Thyroid gland (tissue), 4 donors: ENCODE measurements at regions not wholly inside any gene's neighbourhood (a gene's known extent, or its start where the extent isn't known, plus 50 kb on each side); places are given as distances from the start of the nearest gene placed in this dataset.

Source experiments
- DNase-seq, 2 donors: peaks; one replicate each; pipeline ENCODE4 v3.0.0-alpha.2; 2019
- H3K27ac ChIP-seq, 3 donors: fragments of 200-600 bp; sonication (generic); 1 replicate in 2 of 3; 2 replicates in 1 of 3; pipeline ENCODE4 v1.5.1; 2016 to 2019; ENCODE audit warnings: mild to moderate bottlenecking in 1 of 3, moderate library complexity in 1 of 3
- H3K27me3 ChIP-seq: fragments of 200-600 bp; sonication (generic); one replicate; pipeline ENCODE4 v1.5.1; 2019
- H3K36me3 ChIP-seq, 2 donors: fragments of 200-600 bp; sonication (generic); one replicate each; pipeline ENCODE4 v1.5.1; 2016 to 2019
- H3K4me1 ChIP-seq, 2 donors: fragments of 200-600 bp; sonication (generic); one replicate each; pipeline ENCODE4 v1.5.1; 2017 to 2019
- H3K4me3 ChIP-seq, 3 donors: fragments of 200-600 bp; sonication (generic); replicated peaks in 1 of 3; 1 replicate in 2 of 3; 2 replicates in 1 of 3; pipeline ENCODE4 v1.5.1; 2016; ENCODE audit warnings: mild to moderate bottlenecking in 1 of 3
- H3K9me3 ChIP-seq: fragments of 200-600 bp; sonication (generic); one replicate; pipeline ENCODE4 v1.5.1; 2017
- CTCF ChIP-seq, 6 experiments: fragments of 200-600 bp in 3 of 6; fragments of 450-650 bp in 3 of 6; sonication (generic) in 3 of 6; IDR thresholded peaks; one replicate each; pipeline ENCODE4 v1.5.1; 2016 to 2019; ENCODE audit warnings: antibody characterized with exemption in 6 of 6, mild to moderate bottlenecking in 2 of 6, inconsistent platforms in 1 of 6, moderate library complexity in 1 of 6
- POLR2A ChIP-seq, 2 donors: fragments of 450-650 bp; IDR thresholded peaks; one replicate each; pipeline ENCODE4 v1.6.1; 2017; ENCODE audit warnings: antibody characterized with exemption in 2 of 2, mild to moderate bottlenecking in 2 of 2, moderate library complexity in 1 of 2
- WGBS, 2 donors: methylation state at CpG; one replicate each; pipeline ENCODE4 v1.1.5; 2017; 5-methylcytosine and 5-hydroxymethylcytosine counted together
- intact Hi-C: fragments of 100-400 bp; cut with DNase I; formaldehyde crosslinking; loops from one replicate; pipeline ENCODE4 v1.15.1; 2023

DNA sequence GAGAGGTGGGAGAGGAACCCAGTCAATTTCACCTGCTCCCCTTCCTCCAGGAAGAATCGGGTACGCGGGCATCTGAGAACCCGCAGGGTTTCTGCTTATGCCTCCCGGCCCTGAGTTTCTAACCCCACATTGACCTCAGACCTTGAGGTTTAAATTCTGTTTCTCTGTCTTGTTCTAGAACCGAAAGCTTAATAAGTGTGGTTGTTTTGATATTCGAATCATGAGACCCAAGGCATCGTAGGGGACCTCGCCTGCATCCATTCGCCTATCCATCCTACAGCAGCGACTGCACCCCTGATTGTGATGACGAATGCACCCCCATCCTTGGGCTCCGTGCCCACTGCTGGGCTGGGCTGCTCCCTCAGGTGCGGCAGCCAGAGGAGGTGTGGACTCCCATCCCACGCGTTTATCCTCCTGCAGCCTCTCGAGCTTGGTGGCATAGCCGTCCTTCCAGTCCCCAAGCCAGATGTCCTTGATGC, 80.8 kb upstream of the IER5L start:
- Histone ChIP-seq H3K9me3 (no peaks in the 10 kb centered on the region), H3K4me1 (peaks cover 5 to 11% of the 10 kb centered on the region in 2 donors), H3K4me3 (no peak overlapping the region), H3K27ac (no peak overlapping the region), H3K27me3 (no peaks in the 10 kb centered on the region), H3K36me3 (no peaks in the 10 kb centered on the region)
- TF ChIP-seq CTCF (IDR thresholded peaks at IDR 0.05) (no peak), POLR2A (IDR thresholded peaks at IDR 0.05) (no peak)
- WGBS, 2 donors, result 21 to 22% methylated on average over 17 to 18 of the region's 18 CpGs
- peak; percentile 53 to 60 for DNase-seq
- intact Hi-C loops, result no loop called here

- intact Hi-C loops, result no loop called here
- H3K4me1 ChIP-seq, result peaks cover 5 to 11% of the 10 kb centered on the region in 2 donors
- H3K27me3 ChIP-seq, result no peaks in the 10 kb centered on the region
- peak overlapping the region in 1 of 3 donors; percentile 12 for H3K27ac ChIP-seq
- no peaks in the 10 kb centered on the region for H3K36me3 ChIP-seq
- no peak overlapping the region for H3K4me3 ChIP-seq
- DNase-seq, result peak; percentile 72 to 80
- 13 to 16% methylated on average over 28 to 41 of the region's 62 CpGs for WGBS, 2 donors
- no peak for TF ChIP-seq CTCF (IDR thresholded peaks at IDR 0.05)
- TF ChIP-seq POLR2A (IDR thresholded peaks at IDR 0.05), result no peak
- H3K9me3 ChIP-seq, result no peaks in the 10 kb centered on the region
Measured at GRCh38 chr9:129258124-129258822, 80.2 kb upstream of the IER5L start.

GRCh38 chr9:129256959-129257713, 79.1 kb upstream of the IER5L start:
- no peaks in the 10 kb centered on the region for H3K9me3 ChIP-seq
- TF ChIP-seq POLR2A (IDR thresholded peaks at IDR 0.05) (no peak), CTCF (IDR thresholded peaks at IDR 0.05) (no peak)
- peaks cover 5 to 11% of the 10 kb centered on the region in 2 donors for H3K4me1 ChIP-seq
- H3K27ac ChIP-seq, result no peak overlapping the region
- no peak overlapping the region for H3K4me3 ChIP-seq
- no peaks in the 10 kb centered on the region for H3K36me3 ChIP-seq
- intact Hi-C loops, result no loop called here
- WGBS, 2 donors, result 84 to 88% methylated on average over 13 of the region's 13 CpGs
- H3K27me3 ChIP-seq, result no peaks in the 10 kb centered on the region
- DNase-seq, result no peak

GRCh38 chr9:129254566-129255287, 76.7 kb upstream of the IER5L start:
- DNase-seq, result no peak
- Histone ChIP-seq H3K27me3 (no peaks in the 10 kb centered on the region), H3K4me1 (peaks cover 5 to 11% of the 10 kb centered on the region in 2 donors), H3K27ac (no peak overlapping the region), H3K9me3 (no peaks in the 10 kb centered on the region), H3K4me3 (no peak overlapping the region), H3K36me3 (no peaks in the 10 kb centered on the region)
- TF ChIP-seq CTCF (IDR thresholded peaks at IDR 0.05) (no peak), POLR2A (IDR thresholded peaks at IDR 0.05) (no peak)
- 79 to 86% methylated on average over 9 of the region's 9 CpGs for WGBS, 2 donors
- intact Hi-C loops, result no loop called here
